Panc1 (cell line): ENCODE measurements at regions not wholly inside any gene's neighbourhood (a gene's known extent, or its start where the extent isn't known, plus 50 kb on each side); places are given as distances from the start of the nearest gene placed in this dataset.

Experiments
- POLR2AphosphoS5 ChIP-seq: IDR thresholded peaks from 2 replicates; pipeline ENCODE4 v1.6.1; 2012; ENCODE audit warnings: mild to moderate bottlenecking, low read depth, low read length, moderate library complexity
- TF ChIP-seq, protein P1 (sequence below): fragments of 450-650 bp; IDR thresholded peaks from 2 replicates; pipeline ENCODE4 v1.5.1; 2017; ENCODE audit warnings: mild to moderate bottlenecking

- TF ChIP-seq POLR2AphosphoS5 = no peak
- TF ChIP-seq, protein P1, sequence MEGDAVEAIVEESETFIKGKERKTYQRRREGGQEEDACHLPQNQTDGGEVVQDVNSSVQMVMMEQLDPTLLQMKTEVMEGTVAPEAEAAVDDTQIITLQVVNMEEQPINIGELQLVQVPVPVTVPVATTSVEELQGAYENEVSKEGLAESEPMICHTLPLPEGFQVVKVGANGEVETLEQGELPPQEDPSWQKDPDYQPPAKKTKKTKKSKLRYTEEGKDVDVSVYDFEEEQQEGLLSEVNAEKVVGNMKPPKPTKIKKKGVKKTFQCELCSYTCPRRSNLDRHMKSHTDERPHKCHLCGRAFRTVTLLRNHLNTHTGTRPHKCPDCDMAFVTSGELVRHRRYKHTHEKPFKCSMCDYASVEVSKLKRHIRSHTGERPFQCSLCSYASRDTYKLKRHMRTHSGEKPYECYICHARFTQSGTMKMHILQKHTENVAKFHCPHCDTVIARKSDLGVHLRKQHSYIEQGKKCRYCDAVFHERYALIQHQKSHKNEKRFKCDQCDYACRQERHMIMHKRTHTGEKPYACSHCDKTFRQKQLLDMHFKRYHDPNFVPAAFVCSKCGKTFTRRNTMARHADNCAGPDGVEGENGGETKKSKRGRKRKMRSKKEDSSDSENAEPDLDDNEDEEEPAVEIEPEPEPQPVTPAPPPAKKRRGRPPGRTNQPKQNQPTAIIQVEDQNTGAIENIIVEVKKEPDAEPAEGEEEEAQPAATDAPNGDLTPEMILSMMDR = no peak
Measured at GRCh38 chr3:117490716-117491115, 781.1 kb downstream of the TUSC7 start.
